GM18507 (cell line): ENCODE measurements at regions not wholly inside any gene's neighbourhood (a gene's known extent, or its start where the extent isn't known, plus 50 kb on each side); places are given as distances from the start of the nearest gene placed in this dataset.
"Not testable (repeated sequence)": the region's sequence is repeated elsewhere in the genome, so short reads cannot be mapped to it uniquely, and the experiment has no call there.

ENCODE experiments used
- DNase-seq: peaks from one replicate; pipeline ENCODE4 v3.0.0; 2011; ENCODE audit warnings: low read depth; ENCODE audit not compliant: insufficient read length; ENCODE audit errors: extremely low spot score
- FAIRE-seq: peaks from 2 replicates; lab custom pipeline; 2011; peaks lifted over from hg19 to GRCh38; lab: Jason Lieb, UNC

DNA sequence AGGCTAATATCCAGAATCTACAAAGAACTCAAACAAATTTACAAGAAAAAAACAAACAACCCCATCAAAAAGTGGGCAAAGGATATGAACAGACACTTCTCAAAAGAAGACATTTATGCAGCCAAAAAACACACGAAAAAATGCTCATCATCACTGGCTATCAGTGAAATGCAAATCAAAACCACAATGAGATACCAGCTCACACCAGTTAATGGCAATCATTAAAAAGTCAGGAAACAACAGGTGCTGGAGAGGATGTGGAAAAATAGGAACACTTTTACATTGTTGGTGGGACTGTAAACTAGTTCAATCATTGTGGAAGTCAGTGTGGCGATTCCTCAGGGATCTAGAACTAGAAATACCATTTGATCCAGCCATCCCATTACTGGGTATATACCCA, 73.0 kb upstream of the CCT8L2 start:
- DNase-seq, FAIRE-seq: not testable (repeated sequence)

DNA sequence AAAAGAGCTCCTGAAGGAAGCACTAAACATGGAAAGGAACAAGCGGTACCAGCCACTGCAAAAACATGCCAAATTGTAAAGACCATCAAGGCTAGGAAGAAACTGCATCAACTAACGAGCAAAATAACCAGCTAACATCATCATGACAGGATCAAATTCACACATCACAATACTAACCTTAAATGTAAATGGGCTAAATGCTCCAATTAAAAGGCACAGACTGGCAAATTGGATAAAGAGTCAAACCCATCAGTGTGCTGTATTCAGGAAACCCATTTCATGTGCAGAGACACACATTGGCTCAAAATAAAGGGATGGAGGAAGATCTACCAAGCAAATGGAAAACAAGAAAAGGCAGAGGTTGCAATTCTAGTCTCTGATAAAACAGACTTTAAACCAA, 69.7 kb upstream of the CCT8L2 start:
- FAIRE-seq, DNase-seq: not testable (repeated sequence)

DNA sequence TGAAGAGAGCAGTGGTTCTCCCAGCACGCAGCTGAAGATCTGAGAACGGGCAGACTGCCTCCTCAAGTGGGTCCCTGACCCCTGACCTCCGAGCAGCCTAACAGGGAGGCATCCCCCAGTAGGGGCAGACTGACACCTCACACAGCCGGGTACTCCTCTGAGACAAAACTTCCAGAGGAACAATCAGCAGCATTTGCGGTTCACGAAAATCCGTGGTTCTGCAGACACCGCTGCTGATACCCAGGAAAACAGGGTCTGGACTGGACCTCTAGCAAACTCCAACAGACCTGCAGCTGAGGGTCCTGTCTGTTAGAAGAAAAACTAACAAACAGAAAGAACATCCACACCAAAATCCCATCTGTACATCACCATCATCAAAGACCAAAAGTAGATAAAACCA, 68.4 kb upstream of the CCT8L2 start:
- not testable (repeated sequence) for FAIRE-seq, DNase-seq

DNA sequence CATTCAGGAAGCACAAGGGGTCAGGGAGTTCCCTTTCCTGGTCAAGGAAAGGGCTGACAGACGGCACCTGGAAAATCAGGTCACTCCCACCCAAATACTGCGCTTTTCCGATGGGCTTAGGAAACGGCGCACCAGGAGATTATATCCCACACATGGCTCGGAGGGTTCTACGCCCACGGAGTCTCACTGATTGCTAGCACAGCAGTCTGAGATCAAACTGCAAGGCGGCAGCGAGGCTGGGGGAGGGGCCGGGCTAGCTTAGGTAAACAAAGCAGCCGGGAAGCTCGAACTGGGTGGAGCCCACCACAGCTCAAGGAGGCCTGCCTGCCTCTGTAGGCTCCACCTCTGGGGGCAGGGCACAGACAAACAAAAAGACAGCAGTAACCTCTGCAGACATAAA, 68.0 kb upstream of the CCT8L2 start:
- FAIRE-seq: not testable (repeated sequence)

DNA sequence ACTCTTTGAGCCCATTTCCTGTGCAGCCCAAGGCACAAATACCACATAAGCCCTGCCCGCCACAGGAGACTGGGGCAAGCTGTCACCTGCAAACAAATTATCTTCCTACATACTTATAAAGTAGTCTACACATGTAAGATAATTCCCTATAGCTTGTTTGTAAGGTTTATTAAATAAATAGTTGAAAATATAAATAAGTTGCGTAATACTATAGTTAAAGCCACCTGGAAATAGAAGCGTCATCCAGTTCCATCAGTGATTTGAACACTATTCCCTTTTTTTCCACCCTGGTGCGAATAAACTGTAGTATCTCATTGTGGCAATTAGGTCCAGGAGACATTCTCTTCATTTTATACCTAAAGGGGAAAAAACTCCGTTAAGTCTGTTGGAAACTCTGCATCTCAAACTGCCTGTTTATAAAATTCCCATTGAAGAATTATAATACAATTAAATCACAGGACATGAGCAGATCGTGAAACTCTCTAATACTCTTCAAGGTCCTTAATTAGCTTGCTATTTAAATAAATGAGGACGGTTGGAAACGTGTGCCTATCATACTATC, 66.7 kb upstream of the CCT8L2 start:
- not testable (repeated sequence) for FAIRE-seq, DNase-seq

More for the DNA sequence above, 68.0 kb upstream of the CCT8L2 start:
- DNase-seq: not testable (repeated sequence)

DNA sequence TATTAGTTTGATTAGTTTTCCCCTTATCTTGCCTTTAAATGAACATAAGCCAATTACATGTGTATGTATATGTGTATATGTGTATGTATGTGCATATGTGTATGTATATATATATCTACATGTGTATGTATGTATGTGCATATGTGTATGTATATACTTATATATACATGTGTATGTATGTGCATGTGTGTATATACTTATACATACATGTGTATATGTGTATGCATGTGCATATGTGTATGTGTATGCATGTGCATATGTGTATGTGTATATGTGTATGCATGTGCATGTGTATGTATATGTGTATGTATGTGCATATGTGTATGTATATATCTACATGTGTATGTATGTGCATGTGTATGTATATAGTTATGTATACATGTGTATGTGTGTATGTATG, 65.5 kb upstream of the CCT8L2 start:
- FAIRE-seq: no peak
- DNase-seq: no peak

DNA sequence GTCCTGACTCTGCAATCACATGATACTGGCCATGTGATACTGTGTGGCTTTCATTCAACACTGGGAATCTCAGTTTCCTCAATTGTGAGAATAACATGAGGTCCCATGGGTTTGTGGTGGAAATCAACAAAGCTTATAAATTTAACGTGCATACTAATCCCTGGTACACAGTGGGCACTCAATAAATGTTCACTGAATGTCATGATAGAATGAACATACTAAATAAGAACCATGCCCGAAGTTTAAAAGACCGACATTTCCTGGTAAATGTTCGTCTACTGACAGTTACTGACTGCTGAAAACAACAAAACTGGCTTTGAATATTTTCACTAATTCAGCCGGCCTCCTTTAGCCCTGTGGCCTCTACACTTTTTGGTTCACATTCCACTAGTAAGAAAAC, 62.3 kb upstream of the CCT8L2 start:
- FAIRE-seq: no peak

DNA sequence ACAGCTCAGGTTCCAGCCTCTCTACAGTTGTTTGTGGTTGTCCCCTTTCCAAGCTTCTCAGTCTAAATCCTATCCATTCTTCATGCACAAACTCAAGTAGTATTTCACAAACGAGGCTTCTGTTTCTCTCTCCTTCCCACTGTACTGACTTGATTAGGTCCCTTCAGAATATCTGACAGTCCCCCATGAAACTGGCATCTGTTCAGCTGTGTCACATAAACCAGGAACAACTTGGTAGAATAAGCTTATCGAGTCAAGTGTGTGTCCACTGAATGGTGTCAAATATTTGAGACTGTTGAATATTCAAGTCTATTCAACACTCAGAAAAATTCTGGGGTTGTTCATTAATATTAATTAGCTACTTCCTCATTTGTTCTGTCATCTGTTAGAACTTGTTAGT, 61.7 kb upstream of the CCT8L2 start:
- not testable (repeated sequence) for FAIRE-seq, DNase-seq

More for the DNA sequence above, 62.3 kb upstream of the CCT8L2 start:
- no peak for DNase-seq

DNA sequence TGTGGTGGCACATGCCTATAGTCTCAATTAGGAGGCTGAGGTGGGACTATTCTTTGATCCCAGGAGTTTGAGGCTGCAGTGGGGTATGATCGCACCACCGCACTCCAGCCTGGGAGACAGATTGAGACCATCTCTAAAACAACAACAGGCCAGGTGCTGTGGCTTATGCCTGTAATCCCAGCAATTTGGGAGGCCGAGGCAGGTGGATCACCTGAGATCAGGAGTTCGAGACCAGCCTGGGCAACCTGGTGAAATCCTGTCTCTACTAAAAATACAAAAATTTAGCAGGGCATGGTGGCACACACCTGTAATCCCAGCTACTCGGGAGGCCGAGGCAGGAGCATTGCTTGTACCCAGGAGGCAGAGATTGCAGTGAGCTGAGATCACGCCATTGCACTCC, 60.6 kb upstream of the CCT8L2 start:
- not testable (repeated sequence) for DNase-seq, FAIRE-seq

DNA sequence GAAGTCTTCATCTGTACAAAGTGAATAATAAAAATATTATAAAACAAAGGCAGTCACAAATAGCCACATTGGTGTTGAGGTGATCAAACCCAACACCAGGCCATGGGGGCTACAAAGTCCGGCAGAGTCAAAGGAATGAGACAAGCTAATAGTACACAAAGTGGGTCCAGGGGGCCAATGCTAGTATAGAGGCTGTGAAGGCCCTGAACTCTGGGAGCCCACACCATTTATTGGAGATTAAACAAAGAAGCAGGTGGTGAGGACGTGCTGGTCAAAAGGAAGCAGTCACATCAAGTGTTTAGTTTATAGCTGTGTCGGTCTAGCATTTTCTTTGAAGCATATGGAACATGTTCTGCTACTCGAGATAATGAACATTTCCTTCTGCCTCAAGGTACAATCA, 58.6 kb upstream of the CCT8L2 start:
- FAIRE-seq (no peak), DNase-seq (no peak)
